GM21447 (cell line): ENCODE measurements at regions not wholly inside any gene's neighbourhood (a gene's known extent, or its start where the extent isn't known, plus 50 kb on each side); places are given as distances from the start of the nearest gene placed in this dataset.

Experiments
- ATAC-seq: cut with Tn5 transposase; IDR thresholded peaks from one replicate; pipeline ENCODE4 v1.9.1; 2021; ENCODE audit not compliant: unreplicated experiment

DNA sequence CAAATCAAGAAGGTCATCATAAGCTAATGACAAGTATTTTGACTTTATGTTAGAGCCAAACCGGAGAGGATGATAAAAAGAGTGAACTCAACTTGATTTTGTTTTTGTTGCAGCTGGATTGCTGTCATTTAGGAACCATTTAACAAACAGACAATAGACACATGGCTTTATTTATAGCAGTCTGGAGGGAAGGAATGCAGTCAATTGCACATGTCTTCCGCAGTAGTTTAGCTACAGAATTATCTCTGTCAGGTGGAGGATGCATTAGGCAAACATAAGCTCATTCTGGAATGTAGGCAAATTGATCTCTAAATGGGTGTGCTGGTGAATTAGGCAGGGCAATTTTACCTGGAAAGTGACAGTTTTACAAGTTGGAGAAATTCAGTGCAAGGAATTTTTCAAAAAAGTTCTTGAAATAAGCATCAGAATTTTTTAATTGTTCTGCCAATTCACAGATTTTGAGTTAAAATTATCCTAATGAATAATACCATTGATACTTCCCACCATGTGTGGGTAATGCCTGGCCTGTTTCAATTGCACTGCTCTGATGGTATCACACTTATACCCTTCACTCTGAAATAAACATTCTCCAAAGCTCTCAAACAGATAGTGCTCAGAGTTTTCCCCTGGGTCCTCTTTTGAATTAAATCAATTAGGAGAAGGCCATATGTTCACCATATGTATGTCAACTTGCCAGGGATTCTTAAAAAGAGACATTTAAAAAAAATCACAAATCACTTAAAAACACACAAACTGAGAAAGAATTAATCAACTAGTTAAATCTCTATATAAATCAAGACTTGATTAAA, 318.3 kb downstream of the NDFIP2 start:
- no peak for ATAC-seq

DNA sequence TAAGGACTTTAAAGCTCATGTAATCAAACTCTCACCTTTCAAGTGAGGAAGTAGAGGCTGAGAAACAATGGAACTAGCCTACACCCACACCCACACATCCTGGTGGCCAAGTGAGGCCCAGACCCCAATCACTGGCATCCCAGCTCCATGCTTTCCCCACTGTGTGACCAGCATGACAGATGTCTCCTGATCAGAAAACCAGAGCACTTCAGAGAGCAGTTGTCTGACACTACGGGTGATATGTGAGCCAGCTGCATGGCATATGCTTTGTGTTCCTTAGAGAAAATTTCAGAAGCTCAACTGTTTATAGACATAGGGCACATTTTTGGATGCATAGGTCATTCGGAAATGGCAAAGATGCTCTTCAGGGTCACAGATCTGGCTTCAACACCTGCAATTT, 315.2 kb downstream of the NDFIP2 start:
- no peak for ATAC-seq

DNA sequence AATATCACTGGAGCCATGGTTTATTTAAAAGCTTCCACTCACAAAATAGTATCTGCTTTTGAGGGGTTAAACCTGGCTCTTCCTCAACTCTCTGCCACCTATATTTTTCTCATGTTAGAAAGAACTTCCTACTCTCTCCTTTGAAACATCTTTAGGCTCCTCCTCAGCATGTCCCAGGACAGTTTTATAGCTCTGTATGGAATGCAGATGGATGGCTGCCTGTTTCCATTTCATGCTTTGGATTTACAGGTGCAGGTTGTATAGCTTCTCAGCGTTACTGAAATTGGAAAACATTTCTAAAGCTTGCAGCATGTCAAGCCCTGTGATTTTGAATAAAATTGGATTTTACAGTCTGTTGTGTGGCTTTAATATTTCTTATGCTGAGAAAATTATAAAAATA, 314.0 kb downstream of the NDFIP2 start:
- ATAC-seq, result no peak

DNA sequence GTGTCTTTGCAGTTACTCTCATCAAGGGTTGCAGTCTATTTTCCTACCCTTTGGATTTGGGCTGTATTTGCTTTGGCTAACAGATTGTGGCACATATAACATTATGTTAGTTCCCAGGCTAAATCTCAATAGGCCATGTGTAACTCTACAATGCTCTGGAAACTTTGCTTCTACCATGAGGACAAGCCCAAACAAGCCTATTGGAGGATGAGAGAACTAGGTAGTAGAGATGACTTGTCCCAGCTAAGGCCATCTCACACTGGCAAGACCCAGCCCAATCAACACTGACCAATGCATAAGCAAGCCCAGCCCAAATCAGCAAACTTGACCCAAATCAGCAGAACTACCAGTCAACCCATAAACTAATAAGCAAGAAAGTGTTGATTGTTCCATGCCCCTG, 311.8 kb downstream of the NDFIP2 start:
- no peak for ATAC-seq

DNA sequence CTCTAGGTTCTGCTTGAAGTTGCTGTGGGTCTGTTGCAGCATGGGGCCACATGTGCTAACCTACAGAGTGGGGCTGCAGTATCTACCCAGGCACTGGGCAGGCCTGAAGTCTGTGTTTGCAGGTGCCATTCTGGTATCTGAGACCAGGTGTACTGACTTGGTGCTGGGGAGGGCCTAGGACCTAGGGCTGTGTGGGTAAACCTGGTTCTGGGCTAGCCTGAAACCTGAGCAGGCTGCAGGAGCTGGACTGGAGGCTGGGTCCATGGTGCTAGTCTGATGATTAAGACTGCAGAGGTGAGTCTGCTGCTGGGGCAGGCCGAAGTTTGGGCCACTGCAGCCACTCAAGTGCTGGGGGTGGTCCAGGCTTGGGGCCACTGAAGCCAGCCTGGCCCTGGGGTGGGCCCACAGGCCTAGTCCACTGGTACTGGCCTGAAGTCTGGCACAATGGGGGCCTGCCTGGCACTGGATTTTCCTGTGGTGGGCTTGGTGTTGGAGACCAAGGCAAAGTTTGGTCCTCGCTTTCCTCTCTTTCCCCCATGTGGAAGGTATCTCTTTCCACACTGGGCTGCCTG, 310.6 kb downstream of the NDFIP2 start:
- ATAC-seq, result no peak

DNA sequence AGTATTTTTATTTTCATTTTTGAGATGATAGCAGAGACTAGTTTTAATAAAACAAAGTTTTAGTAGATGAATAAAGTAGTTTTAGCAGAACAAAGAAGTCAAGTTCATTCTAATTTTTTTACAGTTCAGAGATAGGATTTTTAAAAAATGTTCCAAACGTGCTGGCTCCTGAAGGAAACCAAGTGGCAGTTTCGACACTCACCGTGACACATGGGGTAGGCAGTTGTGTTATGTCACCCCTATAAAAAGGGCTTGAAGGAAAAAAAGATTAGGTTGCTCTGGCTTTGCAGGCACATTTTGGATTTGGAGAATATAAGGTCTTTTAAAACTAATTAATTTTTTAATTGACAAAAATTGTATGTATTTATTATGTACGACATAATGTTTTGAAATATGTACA, 305.2 kb downstream of the NDFIP2 start:
- no peak for ATAC-seq

DNA sequence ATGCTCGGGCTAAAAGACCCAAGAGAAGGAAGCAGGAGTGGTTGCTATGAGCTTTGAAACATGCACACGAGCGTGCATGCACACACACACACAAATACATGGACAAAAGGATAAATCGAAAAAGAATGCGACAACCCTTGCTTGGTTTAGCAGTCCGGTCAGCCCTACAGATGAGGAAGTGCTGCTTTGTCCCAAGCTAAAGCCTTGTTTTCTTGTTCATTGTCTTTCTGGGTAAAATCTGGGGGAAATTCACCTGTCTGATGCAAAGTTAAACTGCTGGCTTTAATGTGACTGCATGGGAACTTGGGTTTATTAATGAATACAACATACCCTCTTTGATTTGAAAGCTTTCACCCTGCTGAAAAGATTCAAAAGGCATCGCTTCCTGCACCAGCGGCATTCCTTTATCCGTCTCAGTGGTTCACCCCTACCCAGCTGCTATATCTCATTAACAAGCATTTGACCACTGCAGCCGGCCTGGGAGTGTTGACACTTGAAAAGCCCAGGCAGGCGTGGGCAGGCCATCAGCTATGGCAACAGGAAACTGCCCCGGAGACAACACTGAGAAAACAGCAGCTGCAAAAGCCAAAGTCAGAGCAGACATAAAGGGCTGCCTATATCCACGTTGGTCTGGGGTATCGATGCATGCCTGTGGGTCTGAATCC, 301.7 kb downstream of the NDFIP2 start:
- ATAC-seq, result no peak

DNA sequence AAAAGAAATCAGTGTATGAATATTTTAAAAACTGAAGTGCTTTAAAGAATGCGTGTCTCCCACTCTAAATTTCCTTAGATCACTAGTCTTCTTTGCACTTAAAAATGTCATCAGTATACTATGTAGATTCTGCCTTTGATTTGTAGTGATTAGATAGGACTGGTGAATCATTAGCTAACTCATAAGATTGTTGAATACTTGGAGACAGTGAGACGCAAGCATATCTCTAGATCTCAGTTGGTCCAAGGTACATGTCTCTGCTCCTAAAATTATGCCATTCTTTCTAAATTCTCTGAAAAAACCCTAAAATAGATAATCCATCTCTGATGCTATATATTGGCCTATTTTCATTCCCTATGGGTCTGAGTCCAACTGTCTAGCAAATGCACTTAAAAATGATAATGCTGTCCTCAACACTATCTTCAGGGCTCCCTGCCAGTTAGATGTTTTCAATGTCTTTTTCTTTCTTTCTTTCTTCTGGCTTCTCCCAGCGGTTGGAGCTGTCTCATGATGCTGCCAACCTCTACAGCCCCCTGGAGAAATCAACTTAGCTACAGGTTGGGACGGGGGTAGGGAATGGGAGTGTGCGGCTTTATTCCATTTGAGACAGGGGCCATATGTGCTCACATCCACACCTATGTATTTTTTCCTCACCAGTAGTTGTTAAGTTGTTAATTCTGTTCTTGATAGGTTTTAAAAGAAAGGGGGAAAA, 301.0 kb downstream of the NDFIP2 start:
- ATAC-seq, result no peak

DNA sequence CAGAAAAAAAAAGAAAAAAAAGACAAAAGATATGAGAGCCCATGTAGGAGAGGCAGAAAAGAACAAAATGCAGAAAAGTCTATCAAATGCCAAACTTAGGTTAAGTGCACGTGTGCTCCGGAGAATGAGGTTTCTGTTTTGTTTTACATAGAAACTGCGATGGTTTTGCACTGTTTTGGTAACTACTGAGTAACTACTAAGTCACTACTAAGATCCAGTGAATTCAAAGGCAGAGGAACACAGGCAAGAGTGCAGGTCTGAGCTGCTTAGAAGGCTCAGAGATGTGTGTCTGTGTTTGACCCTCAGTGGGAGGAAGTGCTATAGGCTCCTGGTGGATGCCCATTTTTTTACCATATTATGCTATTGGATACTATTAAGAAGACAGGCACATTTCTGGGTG, 299.3 kb downstream of the NDFIP2 start:
- no peak for ATAC-seq

DNA sequence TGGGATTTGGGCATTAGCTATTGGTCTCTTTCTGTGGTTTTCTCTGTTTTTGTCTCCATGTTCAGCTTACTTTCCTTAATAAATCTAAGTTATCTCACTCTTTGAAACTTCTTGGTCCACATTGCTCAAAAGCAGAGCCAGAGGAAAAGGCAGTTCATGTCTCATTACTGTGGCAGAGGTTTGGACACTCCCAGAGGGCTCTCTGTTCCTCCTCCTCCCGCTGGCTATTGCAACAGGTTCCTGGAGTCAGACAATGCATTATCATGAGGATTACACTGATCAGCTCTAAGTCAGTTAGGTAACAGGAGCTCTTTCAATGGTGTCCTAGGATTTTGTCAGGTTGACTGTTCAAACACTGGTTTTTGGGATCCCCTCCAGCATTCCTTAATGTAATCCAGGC, 298.8 kb downstream of the NDFIP2 start:
- no peak for ATAC-seq

DNA sequence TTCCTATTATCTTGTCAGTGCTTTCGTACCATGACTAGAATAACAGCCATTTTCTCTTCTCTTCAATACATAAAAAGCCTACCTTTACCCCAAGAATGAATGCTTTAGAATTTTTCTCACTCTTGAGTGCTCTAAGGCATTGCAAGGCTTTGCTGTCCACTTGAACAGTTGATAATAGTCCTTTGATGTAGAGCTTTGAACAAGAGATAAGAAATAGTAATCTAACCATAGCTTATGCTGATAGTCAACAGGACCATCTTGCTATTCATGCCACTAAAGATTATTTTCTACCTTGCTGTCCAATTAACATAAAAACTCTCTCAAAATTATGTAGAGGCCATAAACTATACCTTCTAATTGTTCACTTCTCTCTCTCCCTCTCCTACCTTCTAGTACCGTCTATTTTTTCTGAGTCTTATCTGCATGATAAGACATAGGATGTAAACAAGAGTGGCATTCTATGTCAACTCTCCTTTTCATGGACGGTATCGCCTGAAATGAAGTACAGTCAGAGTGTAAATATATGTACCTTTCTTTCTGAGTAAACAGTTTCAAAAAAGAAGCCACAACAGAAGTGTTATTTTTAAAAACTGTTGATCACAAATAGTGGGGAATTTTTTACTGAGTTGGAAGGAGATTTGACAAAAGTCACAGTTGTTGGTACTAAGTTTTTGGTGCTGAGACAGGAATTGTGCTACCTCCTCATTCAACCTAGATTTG, 297.9 kb downstream of the NDFIP2 start:
- no peak for ATAC-seq

DNA sequence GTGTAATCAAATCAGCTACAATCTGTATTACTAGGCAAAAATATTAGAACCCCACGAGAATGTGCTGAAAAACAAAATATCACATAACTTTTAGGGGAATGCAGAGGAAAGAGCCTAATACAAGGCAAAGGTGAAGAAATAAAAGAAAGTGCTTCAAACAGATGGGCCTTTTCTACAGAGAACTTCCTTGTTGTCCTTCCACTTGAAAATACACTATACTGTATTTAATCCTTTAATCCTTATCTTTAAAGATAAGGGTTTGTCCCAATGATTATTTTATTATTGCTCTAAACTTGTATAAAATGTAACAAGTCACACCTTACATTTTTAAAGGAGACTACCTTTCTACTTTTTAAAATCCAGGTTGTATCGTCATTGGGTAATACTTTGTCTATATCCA, 296.5 kb downstream of the NDFIP2 start:
- no peak for ATAC-seq

DNA sequence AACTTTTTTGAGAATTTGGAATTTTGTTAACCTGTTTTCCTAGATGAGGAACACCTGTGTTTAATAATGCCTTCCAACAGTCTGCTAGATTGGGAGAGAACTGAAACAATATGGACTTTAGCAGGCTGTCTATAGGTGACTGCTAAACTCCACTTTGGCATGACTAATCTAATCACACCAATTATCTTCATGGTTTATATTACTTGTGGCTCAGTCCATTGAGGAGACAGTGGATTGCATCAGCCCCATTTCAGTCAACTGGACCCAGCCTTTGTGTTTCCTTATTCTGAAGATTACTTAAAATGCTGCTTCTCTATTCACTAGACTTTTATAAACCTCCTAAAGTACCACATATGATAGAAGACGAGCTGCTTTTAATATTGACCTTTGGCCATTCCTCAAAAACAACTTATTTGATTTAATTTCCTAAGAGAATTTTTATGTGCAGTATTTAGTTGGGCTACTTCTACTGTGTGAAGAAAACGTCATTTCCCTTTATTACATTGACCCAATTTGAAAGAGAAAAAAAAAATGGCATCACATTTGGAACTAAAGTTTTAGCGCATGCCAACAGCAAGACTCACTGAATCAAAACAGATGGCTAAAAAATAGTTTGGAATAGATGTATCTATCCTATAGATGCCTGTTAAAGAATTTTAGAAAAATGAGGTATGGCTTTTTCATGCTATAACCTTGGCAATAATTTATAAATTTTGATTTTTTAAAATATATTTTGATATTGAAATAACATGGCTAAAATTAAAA, 295.8 kb downstream of the NDFIP2 start:
- ATAC-seq, result no peak

DNA sequence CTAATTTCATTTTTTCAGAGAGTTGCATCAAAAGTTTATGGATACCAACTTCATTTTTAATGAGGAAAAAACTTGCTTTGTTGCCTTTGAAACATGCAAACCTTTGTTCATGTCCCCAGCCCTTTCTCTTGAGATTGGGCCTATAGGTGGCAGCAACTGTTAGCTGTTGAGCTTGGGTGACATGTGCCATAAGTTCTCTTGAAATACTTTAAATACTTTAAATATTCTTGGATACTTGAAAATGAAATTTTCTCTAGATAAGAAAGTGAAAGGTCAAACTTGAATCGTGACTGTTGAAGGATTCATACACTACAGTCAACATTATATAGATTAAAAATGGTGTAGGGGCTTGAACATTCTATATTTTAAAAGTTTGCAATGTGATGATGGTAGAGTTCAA, 294.9 kb downstream of the NDFIP2 start:
- ATAC-seq, result peak; percentile 46

DNA sequence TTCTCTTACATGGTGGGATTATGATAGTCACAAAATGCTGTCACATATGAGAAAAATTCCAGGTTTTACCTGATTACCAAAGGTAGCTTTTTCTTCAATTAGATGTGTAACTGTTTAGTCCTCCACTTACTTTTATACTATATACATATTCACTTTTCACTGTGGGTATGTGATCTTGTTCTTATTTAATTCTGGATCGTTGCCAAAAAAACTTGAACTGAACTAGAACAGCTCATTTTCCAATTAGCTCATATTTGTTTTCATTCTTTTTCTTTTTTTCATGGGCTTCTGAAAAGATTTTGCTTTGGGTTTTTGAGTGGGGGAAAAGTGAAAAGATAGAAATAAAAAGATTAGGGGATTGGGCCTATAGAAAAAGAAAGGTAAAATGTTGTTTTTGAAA, 291.9 kb downstream of the NDFIP2 start:
- no peak for ATAC-seq

DNA sequence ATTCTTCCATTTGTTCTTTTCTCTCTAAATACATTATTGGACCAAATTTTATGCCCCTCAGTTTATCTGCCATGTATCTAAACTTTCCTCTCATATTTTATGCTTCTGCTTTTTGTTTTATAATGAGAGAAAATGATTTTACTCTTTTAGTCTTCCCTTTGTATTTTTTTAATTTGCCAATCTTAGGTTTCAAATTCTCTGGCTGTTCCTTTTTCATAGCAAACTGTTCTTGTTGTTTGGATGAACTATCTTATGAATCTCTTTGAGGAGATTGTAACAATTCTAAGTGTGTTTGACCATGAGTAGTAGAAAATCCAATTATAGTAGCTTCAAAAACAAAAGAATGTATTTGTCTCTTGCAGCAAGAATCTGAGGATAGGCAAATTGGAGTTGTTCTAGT, 290.5 kb downstream of the NDFIP2 start:
- no peak for ATAC-seq

DNA sequence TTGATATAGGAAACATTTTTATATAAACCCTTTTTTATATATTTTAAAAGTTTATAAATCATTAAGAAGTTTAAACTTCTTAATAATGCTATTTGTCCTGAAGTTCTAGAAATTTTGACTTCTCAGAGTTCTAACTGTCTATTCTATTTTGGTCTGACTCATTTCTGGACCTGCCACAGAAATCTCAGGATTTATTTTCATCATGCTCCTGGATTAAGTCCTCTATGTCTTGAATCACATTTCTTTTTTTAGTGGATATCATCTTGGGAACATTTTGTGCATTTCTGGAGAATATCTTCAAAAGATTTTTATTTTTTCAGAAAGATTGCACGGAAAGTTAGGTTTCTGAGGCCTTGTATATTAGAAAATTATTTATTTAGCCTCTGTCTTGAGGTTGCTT, 289.1 kb downstream of the NDFIP2 start:
- ATAC-seq, result no peak

DNA sequence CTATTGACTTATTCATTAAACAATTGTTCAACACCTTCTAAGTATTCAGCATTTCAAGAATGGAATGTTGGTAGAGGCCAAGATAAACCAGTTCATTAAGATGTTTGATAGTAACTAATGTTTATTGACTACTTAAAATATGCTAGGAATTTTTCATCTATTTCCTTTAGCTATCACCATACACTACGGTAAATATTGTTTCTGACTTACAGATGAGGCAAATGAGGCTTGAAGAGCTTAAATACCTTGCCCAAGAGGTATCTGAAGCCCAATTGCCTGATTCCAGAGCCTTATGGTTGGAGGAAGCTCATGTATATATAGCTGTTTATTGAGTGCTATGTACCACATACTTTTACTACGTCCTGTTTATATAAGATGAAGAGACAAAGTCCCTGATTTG, 286.2 kb downstream of the NDFIP2 start:
- no peak for ATAC-seq

DNA sequence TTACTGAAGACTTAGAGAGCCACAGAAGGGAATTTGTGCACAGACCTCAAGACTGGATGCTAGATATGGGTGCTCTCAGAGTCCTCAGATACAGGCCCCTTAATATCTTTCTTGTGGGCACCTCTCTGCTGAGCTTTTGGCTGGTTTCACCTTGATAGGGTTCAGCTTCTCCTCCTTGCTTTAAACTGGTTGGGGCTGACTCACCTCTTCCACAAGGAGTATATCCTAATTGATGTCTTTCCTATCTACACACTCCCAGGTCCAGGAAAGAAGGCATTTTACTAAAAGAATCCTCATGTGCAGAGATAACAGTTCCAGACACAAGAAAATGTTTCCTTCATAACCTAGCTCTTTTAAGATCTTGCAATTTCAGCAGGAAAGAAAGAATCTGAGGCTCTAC, 284.4 kb downstream of the NDFIP2 start:
- ATAC-seq, result no peak

DNA sequence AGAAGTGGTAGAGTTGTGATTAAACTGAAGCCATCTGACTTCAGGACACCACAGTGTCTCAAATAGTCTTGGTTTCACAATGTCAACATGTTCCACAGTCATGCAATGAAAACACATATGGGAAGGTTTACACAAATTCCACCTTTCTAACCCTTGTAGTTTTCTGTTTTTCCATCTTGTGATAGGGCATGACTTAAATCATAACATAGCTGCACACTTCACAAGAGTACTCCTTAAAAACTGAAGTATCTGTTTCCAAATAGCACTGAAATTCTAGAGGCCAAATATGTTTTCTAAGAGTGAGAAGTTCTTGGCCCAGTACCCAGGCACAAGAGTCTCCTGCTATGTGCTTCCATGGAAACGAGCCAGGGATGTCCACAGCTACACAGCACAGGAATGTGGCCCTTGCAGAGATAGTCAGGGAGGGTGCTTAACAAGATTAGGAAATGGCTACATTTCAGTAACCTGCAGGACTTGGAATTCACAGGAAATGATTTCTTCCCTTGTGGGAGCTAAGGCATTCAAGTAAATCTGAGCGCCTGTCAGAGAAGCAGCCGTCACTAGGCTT, 269.1 kb downstream of the NDFIP2 start:
- no peak for ATAC-seq
